ENCODE measurements at regions not wholly inside any gene's neighbourhood (a gene's known extent, or its start where the extent isn't known, plus 50 kb on each side); places are given as distances from the start of the nearest gene placed in this dataset.
A peak's percentile ranks its signal among the peaks of the same experiment; 100 is the strongest.

- DNase-seq = peak; percentile 34
Measured at GRCh38 chr2:104321796-104322349, 532.0 kb upstream of the POU3F3 start.

- DNase-seq = no peak
Measured at GRCh38 chr2:104332731-104333130, 521.2 kb upstream of the POU3F3 start.

GRCh38 chr2:104337869-104338268 is 516.0 kb upstream of the POU3F3 start:
- no peak for DNase-seq

GRCh38 chr2:104340162-104340561 is 513.8 kb upstream of the POU3F3 start:
- no peak for DNase-seq

GRCh38 chr2:104340879-104341828 is 512.8 kb upstream of the POU3F3 start:
- no peak for DNase-seq

- no peak for DNase-seq
Measured at GRCh38 chr2:104344306-104344705, 509.6 kb upstream of the POU3F3 start.

- no peak for DNase-seq
Measured at GRCh38 chr2:104344985-104345384, 508.9 kb upstream of the POU3F3 start.

GRCh38 chr2:104358122-104358521 is 495.8 kb upstream of the POU3F3 start:
- no peak for DNase-seq

GRCh38 chr2:104361414-104361813 is 492.5 kb upstream of the POU3F3 start:
- no peak for DNase-seq

- DNase-seq = no peak
Measured at GRCh38 chr2:104368089-104368488, 485.8 kb upstream of the POU3F3 start.

GRCh38 chr2:104371087-104371781 is 482.7 kb upstream of the POU3F3 start:
- no peak for DNase-seq

- DNase-seq = no peak
Measured at GRCh38 chr2:104375206-104375605, 478.7 kb upstream of the POU3F3 start.

GRCh38 chr2:104378853-104379374 is 475.0 kb upstream of the POU3F3 start:
- DNase-seq = peak; percentile 75

GRCh38 chr2:104384961-104385360 is 469.0 kb upstream of the POU3F3 start:
- DNase-seq = no peak

GRCh38 chr2:104385743-104386142 is 468.2 kb upstream of the POU3F3 start:
- no peak for DNase-seq

- no peak for DNase-seq
Measured at GRCh38 chr2:104388296-104388695, 465.6 kb upstream of the POU3F3 start.

- DNase-seq = no peak
Measured at GRCh38 chr2:104402825-104403224, 451.1 kb upstream of the POU3F3 start.

- DNase-seq = no peak
Measured at GRCh38 chr2:104404526-104404925, 449.4 kb upstream of the POU3F3 start.

GRCh38 chr2:104405623-104406022 is 448.3 kb upstream of the POU3F3 start:
- DNase-seq = no peak

- peak; percentile 21 for DNase-seq
Measured at GRCh38 chr2:104406261-104406726, 447.6 kb upstream of the POU3F3 start.

GRCh38 chr2:104407641-104408040 is 446.3 kb upstream of the POU3F3 start:
- no peak for DNase-seq

- peak; percentile 49 for DNase-seq
Measured at GRCh38 chr2:104408266-104408665, 445.6 kb upstream of the POU3F3 start.

GRCh38 chr2:104410136-104410535 is 443.8 kb upstream of the POU3F3 start:
- no peak for DNase-seq

All from retina (tissue), 1 donor.